KMS-11 (cell line): ENCODE measurements at regions not wholly inside any gene's neighbourhood (a gene's known extent, or its start where the extent isn't known, plus 50 kb on each side); places are given as distances from the start of the nearest gene placed in this dataset.

Experiments used
- H2AFZ ChIP-seq: fragments of 200-600 bp; sonication (generic); 2 replicates; pipeline ENCODE4 v1.6.1; 2016; ENCODE audit warnings: antibody characterized with exemption, mixed run types, low read depth
- H3K27ac ChIP-seq: fragments of 200-600 bp; sonication (generic); 2 replicates; pipeline ENCODE4 v1.6.1; 2016; ENCODE audit warnings: mild to moderate bottlenecking, mixed run types
- H3K27me3 ChIP-seq: fragments of 200-600 bp; sonication (generic); 2 replicates; pipeline ENCODE4 v1.6.1; 2017; ENCODE audit warnings: mild to moderate bottlenecking, low read depth, mixed run types, moderate library complexity; ENCODE audit not compliant: insufficient read depth
- H3K36me3 ChIP-seq: fragments of 200-600 bp; sonication (generic); 2 replicates; pipeline ENCODE4 v1.6.1; 2017; ENCODE audit warnings: mild to moderate bottlenecking, mixed run types; ENCODE audit not compliant: insufficient read depth
- H3K4me1 ChIP-seq: fragments of 200-600 bp; sonication (generic); 2 replicates; pipeline ENCODE4 v1.6.1; 2016; ENCODE audit warnings: mild to moderate bottlenecking, low read depth, mixed run types; ENCODE audit not compliant: poor library complexity, severe bottlenecking
- H3K4me2 ChIP-seq: fragments of 200-600 bp; sonication (generic); 2 replicates; pipeline ENCODE4 v1.7.0; 2016; ENCODE audit warnings: mild to moderate bottlenecking, mixed run types
- H3K4me3 ChIP-seq: fragments of 200-600 bp; sonication (generic); IDR thresholded peaks from 2 replicates; pipeline ENCODE4 v1.6.1; 2017; ENCODE audit warnings: low read depth, low read length, mixed read lengths; ENCODE audit not compliant: insufficient read depth
- H3K79me2 ChIP-seq: fragments of 200-600 bp; sonication (generic); 2 replicates; pipeline ENCODE4 v1.6.1; 2016; ENCODE audit warnings: low read depth, mixed run types; ENCODE audit not compliant: insufficient read depth
- H3K9ac ChIP-seq: fragments of 200-600 bp; sonication (generic); 2 replicates; pipeline ENCODE4 v1.6.1; 2016; ENCODE audit warnings: mild to moderate bottlenecking, mixed run types
- H4K20me1 ChIP-seq: fragments of 200-600 bp; sonication (generic); 2 replicates; pipeline ENCODE4 v1.6.1; 2016; ENCODE audit warnings: mild to moderate bottlenecking, mixed run types; ENCODE audit not compliant: insufficient read depth
- TF ChIP-seq, protein P1 (sequence below): fragments of 200-600 bp; sonication (generic); conservative IDR thresholded peaks from 2 replicates; pipeline ENCODE4 v1.6.1; 2017; ENCODE audit warnings: low read depth, mild to moderate bottlenecking, antibody characterized with exemption, low read length, moderate library complexity, mixed read lengths

DNA sequence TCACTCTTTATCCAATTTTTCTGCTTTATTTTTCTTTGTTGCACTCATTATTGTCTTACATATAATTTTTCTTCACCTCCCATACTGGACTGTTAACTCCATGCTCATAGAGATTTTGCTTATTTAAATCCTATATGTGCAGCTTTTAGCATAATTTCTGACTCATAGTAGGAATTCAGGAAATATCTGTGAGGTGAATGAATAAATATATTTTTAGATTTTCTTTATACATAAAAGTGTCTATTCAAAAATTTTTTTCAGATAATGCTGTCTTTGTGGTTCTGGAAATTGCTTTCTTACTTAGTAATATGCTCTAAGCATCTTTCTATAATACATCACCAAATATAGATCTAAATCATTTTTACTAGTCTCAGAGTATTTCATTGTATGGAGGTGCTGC is 191.8 kb upstream of the SUCLG2 start:
- TF ChIP-seq, protein P1, sequence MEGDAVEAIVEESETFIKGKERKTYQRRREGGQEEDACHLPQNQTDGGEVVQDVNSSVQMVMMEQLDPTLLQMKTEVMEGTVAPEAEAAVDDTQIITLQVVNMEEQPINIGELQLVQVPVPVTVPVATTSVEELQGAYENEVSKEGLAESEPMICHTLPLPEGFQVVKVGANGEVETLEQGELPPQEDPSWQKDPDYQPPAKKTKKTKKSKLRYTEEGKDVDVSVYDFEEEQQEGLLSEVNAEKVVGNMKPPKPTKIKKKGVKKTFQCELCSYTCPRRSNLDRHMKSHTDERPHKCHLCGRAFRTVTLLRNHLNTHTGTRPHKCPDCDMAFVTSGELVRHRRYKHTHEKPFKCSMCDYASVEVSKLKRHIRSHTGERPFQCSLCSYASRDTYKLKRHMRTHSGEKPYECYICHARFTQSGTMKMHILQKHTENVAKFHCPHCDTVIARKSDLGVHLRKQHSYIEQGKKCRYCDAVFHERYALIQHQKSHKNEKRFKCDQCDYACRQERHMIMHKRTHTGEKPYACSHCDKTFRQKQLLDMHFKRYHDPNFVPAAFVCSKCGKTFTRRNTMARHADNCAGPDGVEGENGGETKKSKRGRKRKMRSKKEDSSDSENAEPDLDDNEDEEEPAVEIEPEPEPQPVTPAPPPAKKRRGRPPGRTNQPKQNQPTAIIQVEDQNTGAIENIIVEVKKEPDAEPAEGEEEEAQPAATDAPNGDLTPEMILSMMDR = no peak
- no peaks in the 10 kb centered on the region for H3K79me2 ChIP-seq
- H2AFZ ChIP-seq = no peak overlapping the region
- no peak overlapping the region for H3K4me3 ChIP-seq
- H3K9ac ChIP-seq = no peak overlapping the region
- no peak overlapping the region for H3K27ac ChIP-seq
- H3K4me2 ChIP-seq = no peak overlapping the region
- H4K20me1 ChIP-seq = no peaks in the 10 kb centered on the region
- H3K36me3 ChIP-seq = no peaks in the 10 kb centered on the region
- H3K27me3 ChIP-seq = no peaks in the 10 kb centered on the region
- no peaks in the 10 kb centered on the region for H3K4me1 ChIP-seq

DNA sequence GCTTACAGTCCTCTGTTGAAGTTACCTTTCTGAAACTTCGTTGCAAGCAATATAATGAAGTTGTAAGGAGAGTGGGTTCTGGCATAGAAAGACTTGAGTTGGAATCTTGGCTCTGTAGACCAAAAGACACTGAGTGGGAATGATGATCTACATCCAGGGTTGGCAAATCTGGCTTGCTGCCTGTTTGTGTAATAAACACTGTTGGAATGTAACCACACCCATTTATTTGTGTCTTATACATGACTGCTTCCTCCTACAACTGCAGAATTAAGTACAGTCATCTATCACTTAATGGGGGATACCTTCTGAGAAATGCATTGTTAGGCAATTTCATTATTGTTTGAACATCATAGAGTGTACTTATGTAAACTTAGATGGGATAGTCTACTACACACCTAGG is 178.4 kb upstream of the SUCLG2 start:
- H4K20me1 ChIP-seq = no peaks in the 10 kb centered on the region
- H2AFZ ChIP-seq = no peak overlapping the region
- H3K79me2 ChIP-seq = no peaks in the 10 kb centered on the region
- no peak overlapping the region for H3K4me2 ChIP-seq
- H3K27me3 ChIP-seq = no peaks in the 10 kb centered on the region
- no peaks in the 10 kb centered on the region for H3K36me3 ChIP-seq
- H3K9ac ChIP-seq = no peak overlapping the region
- H3K27ac ChIP-seq = no peak overlapping the region
- TF ChIP-seq, protein P1 = no peak
- no peak overlapping the region for H3K4me3 ChIP-seq
- no peaks in the 10 kb centered on the region for H3K4me1 ChIP-seq

DNA sequence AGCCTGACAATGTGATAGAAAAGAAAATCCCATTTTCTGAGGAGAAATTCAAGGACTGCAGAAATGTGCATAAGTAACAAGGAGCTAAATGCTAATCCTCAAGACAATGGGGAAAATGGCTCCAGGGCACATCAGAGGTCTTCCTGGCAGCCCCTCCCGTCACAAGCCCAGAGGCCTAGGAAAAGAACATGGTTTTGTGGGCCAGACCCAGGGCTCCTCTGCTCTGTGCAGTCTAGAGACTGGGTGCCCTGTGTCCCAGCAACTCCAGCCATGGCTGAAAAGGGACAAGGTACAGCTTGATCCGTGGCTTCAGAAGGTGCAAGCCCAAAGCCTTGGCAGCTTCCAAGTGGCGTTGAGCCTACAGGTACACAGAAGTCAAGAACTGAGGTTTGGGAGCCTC is 176.8 kb upstream of the SUCLG2 start:
- no peaks in the 10 kb centered on the region for H3K36me3 ChIP-seq
- H3K79me2 ChIP-seq = no peaks in the 10 kb centered on the region
- no peak overlapping the region for H3K27ac ChIP-seq
- H3K4me1 ChIP-seq = no peaks in the 10 kb centered on the region
- H2AFZ ChIP-seq = no peak overlapping the region
- TF ChIP-seq, protein P1 = no peak
- no peaks in the 10 kb centered on the region for H3K27me3 ChIP-seq
- H3K4me3 ChIP-seq = no peak overlapping the region
- H3K4me2 ChIP-seq = no peak overlapping the region
- H4K20me1 ChIP-seq = no peaks in the 10 kb centered on the region
- H3K9ac ChIP-seq = no peak overlapping the region

DNA sequence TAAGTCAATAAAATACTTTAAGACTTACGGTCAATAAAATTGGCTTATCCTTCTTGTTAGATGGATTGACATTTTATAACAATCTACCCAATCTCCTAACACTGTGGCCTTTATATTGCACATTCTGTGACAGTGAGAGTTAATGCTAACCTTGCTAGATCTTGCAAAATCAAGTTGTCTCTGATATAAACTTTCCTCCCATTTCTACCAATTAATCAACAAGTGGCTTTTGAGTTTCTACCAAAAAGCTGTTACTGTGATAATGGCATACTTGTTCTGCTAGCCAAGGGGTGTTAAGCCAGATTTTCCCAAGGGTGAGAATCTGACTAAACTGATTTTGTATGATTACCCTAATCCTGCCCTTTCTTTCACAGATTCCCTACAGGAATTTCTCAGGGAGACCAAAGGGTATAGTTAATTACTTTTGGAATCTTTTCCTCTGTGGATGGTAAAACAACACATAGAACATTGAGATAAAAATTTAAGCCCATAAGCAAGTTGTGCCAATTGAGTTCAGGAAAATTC is 174.1 kb upstream of the SUCLG2 start:
- no peak overlapping the region for H2AFZ ChIP-seq
- H3K36me3 ChIP-seq = no peaks in the 10 kb centered on the region
- no peak overlapping the region for H3K27ac ChIP-seq
- H3K4me3 ChIP-seq = no peak overlapping the region
- H4K20me1 ChIP-seq = no peaks in the 10 kb centered on the region
- TF ChIP-seq, protein P1 = no peak
- H3K4me1 ChIP-seq = no peaks in the 10 kb centered on the region
- no peaks in the 10 kb centered on the region for H3K27me3 ChIP-seq
- no peaks in the 10 kb centered on the region for H3K79me2 ChIP-seq
- H3K9ac ChIP-seq = no peak overlapping the region
- no peak overlapping the region for H3K4me2 ChIP-seq
